ENCODE measurements at regions not wholly inside any gene's neighbourhood (a gene's known extent, or its start where the extent isn't known, plus 50 kb on each side); places are given as distances from the start of the nearest gene placed in this dataset.
A peak's percentile ranks its signal among the peaks of the same experiment; 100 is the strongest.
"Not testable (repeated sequence)": the region's sequence is repeated elsewhere in the genome, so short reads cannot be mapped to it uniquely, and the experiment has no call there.

DNA sequence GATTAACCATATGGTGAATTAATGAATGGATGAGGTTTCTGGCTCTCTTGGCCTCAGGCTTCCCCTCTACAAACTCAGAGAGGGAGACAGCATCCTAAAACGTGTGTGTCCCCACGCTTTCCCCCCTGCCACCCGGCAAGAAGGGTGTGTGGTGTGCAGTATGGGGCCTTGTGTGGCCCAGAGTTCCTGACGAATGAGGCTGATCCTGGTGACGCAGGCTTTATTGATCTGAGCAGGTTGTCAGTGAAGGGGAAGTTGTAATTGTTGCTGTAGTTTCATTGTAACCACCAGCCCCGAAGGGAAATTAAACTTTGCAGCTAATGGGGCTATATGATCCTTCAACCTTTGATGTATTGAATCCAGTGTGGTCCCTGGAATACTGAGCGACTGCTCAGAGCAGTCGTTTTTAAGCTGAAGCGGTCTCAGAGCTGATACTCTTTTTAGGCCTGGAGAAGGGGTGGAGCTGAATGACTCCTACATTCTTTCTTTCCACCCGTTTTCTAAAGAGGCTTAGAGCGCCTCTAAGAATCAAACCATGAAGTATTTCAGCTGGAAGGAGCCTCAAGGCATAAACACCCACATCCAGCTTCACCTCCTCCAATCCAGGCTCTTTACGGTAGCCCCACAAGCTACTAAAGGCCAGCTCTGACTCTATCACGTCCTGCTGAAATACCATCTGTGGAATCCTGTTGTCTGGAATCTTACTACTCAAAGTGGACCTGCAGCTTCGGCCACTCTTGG is 284.7 kb downstream of the MIAT start:
- no peak for DNase-seq (ENCODE audit: low read depth in 1 of 2, low spot score in 1 of 2)
- in situ Hi-C loops (cut with HindIII; ENCODE audit: low pct_unique_long_range_greater_than_20kb, low sequenced_read_pairs), result no loop called here
- no peak for TF ChIP-seq JUND (IDR thresholded peaks at IDR 0.05; ENCODE audit: low read depth)

DNA sequence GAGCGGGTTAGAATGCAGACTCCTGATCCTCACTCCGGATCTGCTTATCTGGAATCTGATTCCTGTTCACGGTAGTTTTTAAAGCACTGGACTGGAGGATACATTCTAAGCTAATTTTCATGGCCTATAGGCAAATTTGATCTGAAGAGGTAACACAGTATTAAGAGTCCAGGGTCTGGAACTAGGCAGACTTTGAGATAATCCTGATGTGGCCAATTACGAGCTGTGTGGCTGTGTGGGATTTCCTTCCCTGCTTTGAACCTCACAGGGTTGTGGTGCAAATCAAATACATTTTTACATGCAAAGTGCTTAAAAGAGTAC is 285.2 kb downstream of the MIAT start:
- no peak for DNase-seq (ENCODE audit: low read depth in 1 of 2, low spot score in 1 of 2)
- in situ Hi-C loops (cut with HindIII; ENCODE audit: low pct_unique_long_range_greater_than_20kb, low sequenced_read_pairs), result no loop called here
- TF ChIP-seq JUND (IDR thresholded peaks at IDR 0.05; ENCODE audit: low read depth), result no peak

- TF ChIP-seq JUND (IDR thresholded peaks at IDR 0.05; ENCODE audit: low read depth), result no peak
- in situ Hi-C loops (cut with HindIII; ENCODE audit: low pct_unique_long_range_greater_than_20kb, low sequenced_read_pairs), result no loop called here
- DNase-seq (ENCODE audit: low read depth in 1 of 2, low spot score in 1 of 2), result no peak
These were observed 288.2 kb downstream of the MIAT start for GRCh38 chr22:26945565-26945964.

DNA sequence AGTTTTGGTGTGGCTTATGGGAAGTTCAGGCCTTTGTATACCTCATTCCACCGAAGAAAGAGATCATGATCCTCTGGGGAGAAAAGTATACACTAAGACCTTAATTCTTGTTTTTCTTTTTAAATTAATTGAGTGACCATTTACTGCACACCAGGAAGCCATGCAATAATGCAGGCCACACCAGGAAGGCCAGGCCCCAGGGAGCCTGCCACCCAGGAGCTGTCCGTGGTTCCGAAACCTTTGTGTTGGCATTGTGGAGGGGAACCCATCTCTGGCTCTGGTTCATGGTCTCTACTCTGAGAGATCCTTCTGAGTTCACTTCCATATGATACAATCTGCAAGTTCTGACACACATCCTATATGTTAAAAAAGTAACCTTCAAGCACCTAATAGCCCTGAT is 291.8 kb downstream of the MIAT start:
- DNase-seq (ENCODE audit: low read depth in 1 of 2, low spot score in 1 of 2), result peak; percentile 10 to 58
- no peak for TF ChIP-seq JUND (IDR thresholded peaks at IDR 0.05; ENCODE audit: low read depth)
- in situ Hi-C loops (cut with HindIII; ENCODE audit: low pct_unique_long_range_greater_than_20kb, low sequenced_read_pairs), result no loop called here

- DNase-seq (ENCODE audit: low read depth in 1 of 2, low spot score in 1 of 2); in situ Hi-C loops (cut with HindIII; ENCODE audit: low pct_unique_long_range_greater_than_20kb, low sequenced_read_pairs): not testable (repeated sequence)
These were observed 293.8 kb downstream of the MIAT start for GRCh38 chr22:26951139-26951538.

GRCh38 chr22:26952004-26952403 is 294.6 kb downstream of the MIAT start:
- in situ Hi-C loops (cut with HindIII; ENCODE audit: low pct_unique_long_range_greater_than_20kb, low sequenced_read_pairs), result no loop called here
- no peak for TF ChIP-seq JUND (IDR thresholded peaks at IDR 0.05; ENCODE audit: low read depth)
- no peak for DNase-seq (ENCODE audit: low read depth in 1 of 2, low spot score in 1 of 2)

DNA sequence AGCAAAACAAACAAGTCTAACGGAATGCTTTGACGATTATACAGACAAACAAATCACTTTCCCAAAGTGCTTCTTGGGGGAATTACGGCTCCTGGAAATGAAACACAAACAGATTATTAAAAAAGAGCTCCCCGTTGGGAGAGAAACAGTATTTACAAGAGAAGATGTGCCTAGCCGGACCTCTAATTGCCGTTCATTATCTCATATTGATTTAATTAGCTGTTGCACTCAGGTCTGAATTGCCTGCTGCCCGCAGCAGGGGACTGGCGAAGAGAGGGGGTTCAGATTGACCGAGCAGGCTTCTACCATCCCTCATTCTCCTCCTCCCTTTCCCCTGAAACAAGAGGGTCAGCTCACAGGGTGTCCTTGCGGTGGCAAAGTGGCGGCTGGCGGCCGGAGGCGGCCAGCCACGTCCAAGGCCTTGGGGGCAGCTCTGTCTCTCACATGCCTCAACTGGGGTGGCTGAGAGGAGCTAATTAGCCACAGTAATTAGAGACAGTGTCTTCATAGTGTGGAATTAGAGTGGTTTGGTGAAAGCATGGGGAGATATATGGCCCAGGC is 295.1 kb downstream of the MIAT start:
- TF ChIP-seq JUND (IDR thresholded peaks at IDR 0.05; ENCODE audit: low read depth), result no peak
- in situ Hi-C loops (cut with HindIII; ENCODE audit: low pct_unique_long_range_greater_than_20kb, low sequenced_read_pairs), result no loop called here
- no peak for DNase-seq (ENCODE audit: low read depth in 1 of 2, low spot score in 1 of 2)

DNA sequence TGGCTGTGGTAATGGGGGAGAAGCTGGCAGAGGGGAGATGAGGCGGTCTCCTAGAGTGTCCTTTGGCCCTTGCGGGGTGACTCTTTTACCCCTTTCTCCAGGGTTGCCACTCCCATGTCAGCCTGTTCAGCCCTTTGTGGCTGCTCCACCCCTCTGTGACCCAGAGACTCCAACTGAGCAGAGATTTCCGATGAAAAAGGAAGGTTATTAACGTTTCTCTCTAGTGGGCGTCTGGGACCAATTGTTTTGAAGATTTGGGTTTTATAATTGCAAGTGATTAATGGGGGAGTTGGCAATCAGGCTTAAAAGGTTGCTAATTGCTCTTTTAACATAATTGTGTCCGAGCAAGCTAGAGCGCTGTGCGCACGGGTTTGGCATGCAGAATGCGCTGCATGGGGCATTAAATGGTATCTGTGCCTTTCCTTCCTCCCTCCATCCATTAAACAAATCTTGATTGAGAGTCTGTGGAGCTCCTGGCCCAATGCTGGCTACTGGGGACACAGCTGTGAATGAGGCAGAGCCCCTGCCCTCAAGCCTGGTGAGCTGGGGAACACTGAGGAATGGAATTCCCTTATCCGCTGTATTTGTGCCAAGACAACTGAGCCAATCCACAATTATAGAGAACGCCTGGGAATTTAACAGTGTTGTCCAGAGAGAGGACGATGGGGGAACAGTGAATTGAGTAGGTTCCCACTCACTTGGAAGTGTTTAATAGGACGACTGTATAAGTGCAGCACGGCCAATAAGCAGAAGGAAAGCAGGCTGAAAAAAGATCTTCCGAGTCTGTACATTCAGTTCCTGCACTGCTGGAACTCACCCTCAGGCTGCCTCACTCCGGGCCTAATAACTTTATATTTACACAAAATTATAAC is 295.9 kb downstream of the MIAT start:
- in situ Hi-C loops (cut with HindIII; ENCODE audit: low pct_unique_long_range_greater_than_20kb, low sequenced_read_pairs), result no loop called here

GRCh38 chr22:26956371-26956770 is 299.0 kb downstream of the MIAT start:
- in situ Hi-C loops (cut with HindIII; ENCODE audit: low pct_unique_long_range_greater_than_20kb, low sequenced_read_pairs), result no loop called here
- no peak for DNase-seq (ENCODE audit: low read depth in 1 of 2, low spot score in 1 of 2)
- no peak for TF ChIP-seq JUND (IDR thresholded peaks at IDR 0.05; ENCODE audit: low read depth)

More for the DNA sequence above, 295.9 kb downstream of the MIAT start:
- TF ChIP-seq JUND (IDR thresholded peaks at IDR 0.05; ENCODE audit: low read depth), result no peak
- no peak for DNase-seq (ENCODE audit: low read depth in 1 of 2, low spot score in 1 of 2)

- TF ChIP-seq JUND (IDR thresholded peaks at IDR 0.05; ENCODE audit: low read depth), result no peak
- in situ Hi-C loops (cut with HindIII; ENCODE audit: low pct_unique_long_range_greater_than_20kb, low sequenced_read_pairs), result no loop called here
- no peak for DNase-seq (ENCODE audit: low read depth in 1 of 2, low spot score in 1 of 2)
These were observed 299.8 kb downstream of the MIAT start for GRCh38 chr22:26957176-26957575.

GRCh38 chr22:26957897-26958296 is 300.5 kb downstream of the MIAT start:
- in situ Hi-C loops (cut with HindIII; ENCODE audit: low pct_unique_long_range_greater_than_20kb, low sequenced_read_pairs), result no loop called here
- no peak for DNase-seq (ENCODE audit: low read depth in 1 of 2, low spot score in 1 of 2)
- TF ChIP-seq JUND (IDR thresholded peaks at IDR 0.05; ENCODE audit: low read depth), result no peak

- in situ Hi-C loops (cut with HindIII; ENCODE audit: low pct_unique_long_range_greater_than_20kb, low sequenced_read_pairs), result no loop called here
- TF ChIP-seq JUND (IDR thresholded peaks at IDR 0.05; ENCODE audit: low read depth), result no peak
- no peak for DNase-seq (ENCODE audit: low read depth in 1 of 2, low spot score in 1 of 2)
These were observed 301.0 kb downstream of the MIAT start for GRCh38 chr22:26958378-26958777.

DNA sequence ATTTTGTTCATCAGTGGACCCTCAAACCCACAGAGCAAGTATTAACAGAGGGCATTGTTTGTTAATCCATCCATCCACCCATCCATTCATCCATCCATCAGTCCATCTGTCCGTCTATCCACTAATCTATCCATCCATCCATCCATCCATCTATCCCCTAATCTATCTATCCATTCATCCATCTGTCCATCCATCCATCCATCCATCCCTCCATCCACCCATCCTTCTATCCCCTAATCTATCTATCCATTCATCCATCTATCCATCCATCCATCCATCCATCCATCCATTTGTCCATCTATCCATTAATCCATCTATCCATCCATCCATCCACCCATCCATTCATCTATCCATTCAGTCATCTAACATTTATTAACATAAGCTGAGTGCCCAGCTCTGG is 307.3 kb downstream of the MIAT start:
- TF ChIP-seq JUND (IDR thresholded peaks at IDR 0.05; ENCODE audit: low read depth), result no peak
- in situ Hi-C loops (cut with HindIII; ENCODE audit: low pct_unique_long_range_greater_than_20kb, low sequenced_read_pairs), result no loop called here

More for the DNA sequence above, 307.3 kb downstream of the MIAT start:
- DNase-seq (ENCODE audit: low read depth in 1 of 2, low spot score in 1 of 2), result no peak
